H9 (cell line): ENCODE measurements at regions not wholly inside any gene's neighbourhood (a gene's known extent, or its start where the extent isn't known, plus 50 kb on each side); places are given as distances from the start of the nearest gene placed in this dataset.

ENCODE experiments used
- DNase-seq: peaks from one replicate; pipeline ENCODE4 v3.0.0-alpha.2; 2017
- H2AFZ ChIP-seq: one replicate; pipeline ENCODE4 v1.6.1; 2013; ENCODE audit warnings: mild to moderate bottlenecking, low read length, control low read depth, moderate library complexity
- H2AK5ac ChIP-seq: 2 replicates; pipeline ENCODE4 v1.6.1; 2013; ENCODE audit warnings: low read length, control low read depth, mixed read lengths; ENCODE audit not compliant: insufficient read length
- H2BK120ac ChIP-seq: one replicate; pipeline ENCODE4 v1.6.1; 2013; ENCODE audit warnings: low read depth, mild to moderate bottlenecking, low read length, control low read depth, inconsistent platforms; ENCODE audit not compliant: poor library complexity, severe bottlenecking
- H2BK12ac ChIP-seq: 2 replicates; pipeline ENCODE4 v1.6.1; 2013; ENCODE audit warnings: low read length, control low read depth, mixed read lengths, low read depth; ENCODE audit not compliant: insufficient read length
- H2BK15ac ChIP-seq: 2 replicates; pipeline ENCODE4 v1.6.1; 2013; ENCODE audit warnings: low read depth, low read length, control low read depth
- H2BK20ac ChIP-seq: one replicate; pipeline ENCODE4 v1.6.1; 2013; ENCODE audit warnings: low read depth, mild to moderate bottlenecking, low read length, control low read depth, inconsistent platforms; ENCODE audit not compliant: poor library complexity, severe bottlenecking
- H2BK5ac ChIP-seq: 2 replicates; pipeline ENCODE4 v1.6.1; 2013; ENCODE audit warnings: low read length, control low read depth, mixed read lengths; ENCODE audit not compliant: insufficient read length
- H3K14ac ChIP-seq: 2 replicates; pipeline ENCODE4 v1.6.1; 2013; ENCODE audit warnings: low read length, control low read depth; ENCODE audit not compliant: insufficient read depth
- H3K18ac ChIP-seq: 2 replicates; pipeline ENCODE4 v1.6.1; 2013; ENCODE audit warnings: low read depth, mild to moderate bottlenecking, mixed read lengths, low read length, control low read depth; ENCODE audit not compliant: insufficient read length
- H3K23ac ChIP-seq: 2 replicates; pipeline ENCODE4 v1.6.1; 2013; ENCODE audit warnings: low read length, control low read depth, mixed read lengths, low read depth; ENCODE audit not compliant: insufficient read length
- H3K23me2 ChIP-seq: 2 replicates; pipeline ENCODE4 v1.6.1; 2013; ENCODE audit warnings: low read depth, mild to moderate bottlenecking, mixed read lengths, low read length, control low read depth; ENCODE audit not compliant: insufficient read length, poor library complexity, severe bottlenecking
- H3K27ac ChIP-seq: 2 replicates; pipeline ENCODE4 v1.5.1; 2013; ENCODE audit warnings: low read length, control low read depth, mixed read lengths, low read depth; ENCODE audit not compliant: insufficient read length
- H3K27me3 ChIP-seq: 2 replicates; pipeline ENCODE4 v1.6.1; 2013; ENCODE audit warnings: low read length, control low read depth, inconsistent platforms; ENCODE audit not compliant: insufficient read depth
- H3K4ac ChIP-seq: 2 replicates; pipeline ENCODE4 v1.6.1; 2013; ENCODE audit warnings: low read depth, mild to moderate bottlenecking, control low read depth, inconsistent platforms, low read length, moderate library complexity
- H3K4me1 ChIP-seq: 2 replicates; pipeline ENCODE4 v1.6.1; 2013; ENCODE audit warnings: low read length, control low read depth, inconsistent platforms; ENCODE audit not compliant: insufficient read depth
- H3K4me2 ChIP-seq: 2 replicates; pipeline ENCODE4 v1.6.1; 2013; ENCODE audit warnings: low read length, control low read depth, mixed read lengths; ENCODE audit not compliant: insufficient read length, insufficient read depth
- H3K56ac ChIP-seq: 2 replicates; pipeline ENCODE4 v1.6.1; 2013; ENCODE audit warnings: low read depth, mild to moderate bottlenecking, mixed read lengths, low read length, control low read depth; ENCODE audit not compliant: insufficient read length
- H3K79me1 ChIP-seq: 2 replicates; pipeline ENCODE4 v1.6.1; 2013; ENCODE audit warnings: low read depth, mild to moderate bottlenecking, moderate library complexity, low read length, control low read depth, inconsistent platforms; ENCODE audit not compliant: insufficient read depth, poor library complexity, severe bottlenecking
- H3K79me2 ChIP-seq: 2 replicates; pipeline ENCODE4 v1.6.1; 2013; ENCODE audit warnings: low read length, control low read depth, inconsistent platforms; ENCODE audit not compliant: insufficient read depth
- H3K9ac ChIP-seq: 2 replicates; pipeline ENCODE4 v1.6.1; 2013; ENCODE audit warnings: low read length, control low read depth, mixed read lengths; ENCODE audit not compliant: insufficient read length; ENCODE audit errors: extremely low read depth
- H3K9me3 ChIP-seq: one replicate; pipeline ENCODE4 v1.6.1; 2013; ENCODE audit warnings: low read depth, low read length, inconsistent platforms; ENCODE audit not compliant: control insufficient read depth
- H3T11ph ChIP-seq: one replicate; pipeline ENCODE4 v1.6.1; 2013; ENCODE audit warnings: mild to moderate bottlenecking, low read length, control low read depth, inconsistent platforms
- H4K20me1 ChIP-seq: one replicate; pipeline ENCODE4 v1.6.1; 2013; ENCODE audit not compliant: control insufficient read depth, insufficient read length, insufficient read depth
- H4K5ac ChIP-seq: 2 replicates; pipeline ENCODE4 v1.6.1; 2013; ENCODE audit warnings: low read depth, mild to moderate bottlenecking, mixed read lengths, low read length, control low read depth; ENCODE audit not compliant: insufficient read length
- H4K8ac ChIP-seq: replicated peaks from 2 replicates; pipeline ENCODE4 v1.6.1; 2013; ENCODE audit warnings: low read length, control low read depth, mixed read lengths, low read depth; ENCODE audit not compliant: insufficient read length
- H4K91ac ChIP-seq: 2 replicates; pipeline ENCODE4 v1.6.1; 2013; ENCODE audit warnings: low read depth, mild to moderate bottlenecking, moderate library complexity, mixed read lengths, low read length, control low read depth; ENCODE audit not compliant: insufficient read length
- H3K27ac Mint-ChIP-seq, 3 experiments: 2 replicates in 2 of 3; 3 replicates in 1 of 3; pipeline ENCODE4 v1.8.0; 2020 to 2021; ENCODE audit warnings: mixed read lengths in 3 of 3, mild to moderate bottlenecking in 1 of 3, moderate library complexity in 1 of 3
- H3K27me3 Mint-ChIP-seq: 2 replicates; pipeline ENCODE4 v1.8.0; 2021; ENCODE audit warnings: low read depth, mild to moderate bottlenecking, moderate library complexity, mixed read lengths
- H3K36me3 Mint-ChIP-seq, 3 experiments: 2 replicates in 2 of 3; 3 replicates in 1 of 3; pipeline ENCODE4 v1.8.0; 2020 to 2021; ENCODE audit warnings: low read depth in 3 of 3, mixed read lengths in 3 of 3; ENCODE audit not compliant: insufficient read depth in 1 of 3
- H3K4me1 Mint-ChIP-seq, 2 experiments: 2 replicates each; pipeline ENCODE4 v1.8.0; 2020; ENCODE audit warnings: mixed read lengths in 2 of 2
- H3K4me3 Mint-ChIP-seq, 2 experiments: 2 replicates in 1 of 2; 3 replicates in 1 of 2; pipeline ENCODE4 v1.8.0; 2020 to 2021; ENCODE audit warnings: mild to moderate bottlenecking in 2 of 2, mixed read lengths in 2 of 2, moderate library complexity in 1 of 2
- H3K9me3 Mint-ChIP-seq, 2 experiments: 2 replicates in 1 of 2; 3 replicates in 1 of 2; pipeline ENCODE4 v1.8.0; 2020; ENCODE audit warnings: mild to moderate bottlenecking in 2 of 2, mixed read lengths in 2 of 2, moderate library complexity in 1 of 2
- WGBS: extraction: QIAGEN DNeasy Blood & Tissue Kit; methylation state at CpG from one replicate; pipeline ENCODE4 v1.1.7; 2013; ENCODE audit warnings: missing lambda C conversion rate, low lambda C conversion rate, mixed read lengths; ENCODE audit not compliant: insufficient read length; ENCODE audit errors: extremely low coverage; 5-methylcytosine and 5-hydroxymethylcytosine counted together
- TF ChIP-seq, protein P1 (sequence below): fragments of 200-600 bp; sonication (generic); conservative IDR thresholded peaks from 3 replicates; pipeline ENCODE4 v1.8.0; 2021; ENCODE audit warnings: antibody characterized with exemption, mild to moderate bottlenecking

DNA sequence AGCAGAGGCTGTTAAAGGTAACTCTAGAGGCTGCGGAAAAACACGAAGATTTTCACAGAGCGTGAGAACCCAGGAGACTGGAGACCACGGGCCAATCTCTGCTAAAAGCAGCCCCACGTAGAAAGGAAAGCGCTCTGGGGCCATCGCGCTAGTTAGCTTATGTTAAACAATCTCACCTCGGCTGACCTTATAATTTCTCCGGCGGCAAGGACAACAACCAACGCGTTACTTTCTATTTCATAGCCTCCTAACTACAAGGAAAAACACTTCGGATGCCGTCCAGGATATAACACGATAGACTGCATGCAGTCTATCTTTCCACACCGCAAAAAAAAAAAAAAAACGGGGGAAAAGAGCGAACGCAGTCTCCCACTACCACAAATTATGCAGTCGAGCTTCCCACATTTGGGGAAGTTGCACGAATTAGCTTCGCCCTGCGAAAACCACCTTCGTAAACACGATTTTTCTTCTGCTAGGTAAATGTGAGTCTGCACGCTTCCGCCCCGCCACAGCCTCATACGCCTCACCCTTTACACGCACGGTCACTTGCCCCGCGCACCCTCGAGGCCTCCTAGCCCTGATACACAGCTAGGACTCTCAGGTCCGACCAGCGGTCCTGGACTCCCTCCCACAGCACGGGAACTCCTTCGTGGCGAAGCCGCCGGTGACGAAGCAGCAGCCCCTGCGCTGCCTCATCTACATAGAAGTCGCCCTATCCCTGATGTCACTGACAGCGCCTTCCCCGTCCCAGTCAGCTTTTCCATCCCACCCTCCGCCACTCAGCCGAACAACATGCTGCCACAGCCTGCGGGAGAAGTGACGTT, 87.8 kb downstream of the PRKAB2 start:
- no CpG with 5 or more reads among the region's 51 CpGs for WGBS
- H3K4me2 ChIP-seq: peak overlapping the region; percentile 46
- H2BK12ac ChIP-seq: no peak overlapping the region

More for the DNA sequence above, 87.8 kb downstream of the PRKAB2 start:
- Histone ChIP-seq H3K4ac (no peak overlapping the region), H3K27me3 (peaks cover 30% of the 10 kb centered on the region), H4K20me1 (no peaks in the 10 kb centered on the region), H3K4me1 (peaks cover 3% of the 10 kb centered on the region; the same call in 1 of the 2 replicates), H3K79me2 (no peaks in the 10 kb centered on the region), H2BK5ac (peak overlapping the region; percentile 99), H4K91ac (no peak overlapping the region), H3K18ac (peak overlapping the region; percentile 97), H3K23ac (no peak overlapping the region), H3T11ph (no peak overlapping the region), H2BK120ac (no peak overlapping the region), H3K9me3 (no peaks in the 10 kb centered on the region), H3K79me1 (no peaks in the 10 kb centered on the region), H2AFZ (no peak overlapping the region), H2BK15ac (no peak overlapping the region), H3K14ac (peak overlapping the region; percentile 94), H4K5ac (peak overlapping the region; percentile 84), H3K56ac (peak overlapping the region; percentile 95), H2AK5ac (no peak overlapping the region), H3K23me2 (peaks cover 15% of the 10 kb centered on the region), H3K27ac (no peak overlapping the region), H2BK20ac (no peak overlapping the region), H4K8ac (no peak overlapping the region), H3K9ac (peak overlapping the region; percentile 85)
- Mint-ChIP-seq H3K4me1 (peaks cover 25 to 33% of the 10 kb centered on the region in 2 experiments), H3K27me3 (peaks cover 69% of the 10 kb centered on the region), H3K9me3 (peaks cover 2 to 3% of the 10 kb centered on the region in 2 experiments; a peak in 3 of 5 replicates), H3K4me3 (peak overlapping the region; percentile 90 to 96), H3K36me3 (peaks cover 0 to under 1% (median 0%) of the 10 kb centered on the region in 3 experiments; a peak in 1 of 7 replicates), H3K27ac (peak overlapping the region; percentile 100)
- TF ChIP-seq, protein P1, sequence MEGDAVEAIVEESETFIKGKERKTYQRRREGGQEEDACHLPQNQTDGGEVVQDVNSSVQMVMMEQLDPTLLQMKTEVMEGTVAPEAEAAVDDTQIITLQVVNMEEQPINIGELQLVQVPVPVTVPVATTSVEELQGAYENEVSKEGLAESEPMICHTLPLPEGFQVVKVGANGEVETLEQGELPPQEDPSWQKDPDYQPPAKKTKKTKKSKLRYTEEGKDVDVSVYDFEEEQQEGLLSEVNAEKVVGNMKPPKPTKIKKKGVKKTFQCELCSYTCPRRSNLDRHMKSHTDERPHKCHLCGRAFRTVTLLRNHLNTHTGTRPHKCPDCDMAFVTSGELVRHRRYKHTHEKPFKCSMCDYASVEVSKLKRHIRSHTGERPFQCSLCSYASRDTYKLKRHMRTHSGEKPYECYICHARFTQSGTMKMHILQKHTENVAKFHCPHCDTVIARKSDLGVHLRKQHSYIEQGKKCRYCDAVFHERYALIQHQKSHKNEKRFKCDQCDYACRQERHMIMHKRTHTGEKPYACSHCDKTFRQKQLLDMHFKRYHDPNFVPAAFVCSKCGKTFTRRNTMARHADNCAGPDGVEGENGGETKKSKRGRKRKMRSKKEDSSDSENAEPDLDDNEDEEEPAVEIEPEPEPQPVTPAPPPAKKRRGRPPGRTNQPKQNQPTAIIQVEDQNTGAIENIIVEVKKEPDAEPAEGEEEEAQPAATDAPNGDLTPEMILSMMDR: no peak
- DNase-seq: peak; percentile 87
